ENCODE measurements at regions not wholly inside any gene's neighbourhood (a gene's known extent, or its start where the extent isn't known, plus 50 kb on each side); places are given as distances from the start of the nearest gene placed in this dataset.

DNA sequence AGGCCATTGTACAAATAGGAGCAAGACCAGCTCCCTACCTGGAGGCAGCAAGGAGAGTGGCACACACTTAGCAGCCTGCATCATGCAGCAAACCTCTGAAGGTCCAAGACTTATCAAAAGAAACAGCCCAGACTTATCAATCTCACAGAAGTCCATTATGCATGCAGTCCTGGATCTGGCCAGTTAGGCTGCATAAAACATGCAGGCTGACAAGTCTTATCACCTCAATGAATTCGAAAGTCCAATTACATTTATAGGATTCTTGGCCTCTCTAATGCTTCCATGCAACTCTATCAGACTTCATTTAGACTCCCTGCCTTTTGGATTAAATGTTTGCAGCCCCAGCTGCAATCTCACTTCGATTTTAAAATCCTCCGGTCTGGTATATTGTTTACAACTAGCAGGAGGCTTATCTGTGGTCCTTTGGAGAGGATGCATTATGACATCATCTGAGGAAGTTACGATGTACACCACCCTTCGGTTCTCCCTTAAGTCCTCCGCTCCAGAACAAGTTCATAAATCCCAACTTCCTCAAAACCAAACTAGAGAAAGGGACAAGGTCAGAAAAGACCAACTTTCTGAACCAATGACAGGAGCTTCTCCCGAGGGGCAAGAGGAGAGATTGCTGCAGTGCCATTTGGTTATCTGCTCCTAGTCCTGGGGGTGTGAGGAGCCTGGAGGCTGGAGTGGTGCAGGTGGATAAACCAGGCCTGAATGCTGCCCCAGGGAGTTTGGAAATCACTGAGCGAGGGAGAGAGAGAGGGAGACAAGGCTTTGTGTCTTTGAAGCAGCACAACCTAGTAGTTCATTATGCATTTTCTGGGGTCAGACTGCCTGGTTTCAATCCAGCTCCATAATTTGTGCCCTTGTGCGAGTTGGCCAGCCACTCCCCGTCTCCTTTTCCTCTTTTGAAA, 313.9 kb downstream of the TLE1 start:
- Mint-ChIP-seq H3K27ac (no peak overlapping the region), H3K9me3 (peaks cover 3% of the 10 kb centered on the region), H3K4me1 (no peaks in the 10 kb centered on the region), H3K4me3 (no peak overlapping the region), H3K36me3 (no peaks in the 10 kb centered on the region)
- ATAC-seq, result no peak
- no peak for DNase-seq (ENCODE audit: low spot score in 2 of 2)

DNA sequence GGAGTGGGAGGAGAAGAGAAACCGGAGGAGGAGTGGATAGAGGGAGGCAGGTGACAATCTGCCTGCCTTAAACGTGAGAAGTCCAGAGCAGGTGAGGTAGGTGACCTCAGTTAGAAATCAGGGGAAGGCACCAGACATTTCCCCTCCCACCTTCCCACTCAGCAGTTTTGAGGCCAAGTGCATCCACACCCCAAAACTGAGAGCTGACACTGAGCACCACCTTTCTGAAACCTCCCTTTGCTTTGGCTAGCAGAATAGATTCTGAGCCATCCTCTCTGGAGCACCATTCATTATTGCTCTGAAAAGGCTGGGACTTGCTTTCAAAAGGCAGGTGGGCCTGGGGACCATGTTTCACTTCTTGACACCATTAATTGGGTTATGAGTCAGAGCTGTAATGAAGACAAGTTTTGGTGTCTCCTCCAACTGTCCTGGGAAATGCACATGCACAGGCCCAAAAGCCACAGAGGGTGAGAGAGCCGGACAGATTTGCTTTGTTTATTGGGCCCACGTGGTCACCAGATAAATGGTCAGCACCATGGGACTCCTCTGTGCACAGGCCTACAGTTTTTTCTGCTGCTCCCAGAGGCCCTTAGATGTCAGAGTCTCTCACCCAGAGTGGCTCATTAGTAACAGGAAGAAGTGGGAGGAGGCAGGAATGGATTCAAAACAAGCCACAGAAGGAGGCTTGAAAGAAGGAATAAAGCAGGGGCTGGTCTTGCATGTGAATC, 314.7 kb downstream of the TLE1 start:
- Mint-ChIP-seq H3K36me3 (no peaks in the 10 kb centered on the region), H3K4me1 (no peaks in the 10 kb centered on the region), H3K9me3 (peaks cover 2% of the 10 kb centered on the region), H3K27ac (no peak overlapping the region), H3K4me3 (no peak overlapping the region)
- ATAC-seq (no peak), DNase-seq (ENCODE audit: low spot score in 2 of 2) (no peak)

DNA sequence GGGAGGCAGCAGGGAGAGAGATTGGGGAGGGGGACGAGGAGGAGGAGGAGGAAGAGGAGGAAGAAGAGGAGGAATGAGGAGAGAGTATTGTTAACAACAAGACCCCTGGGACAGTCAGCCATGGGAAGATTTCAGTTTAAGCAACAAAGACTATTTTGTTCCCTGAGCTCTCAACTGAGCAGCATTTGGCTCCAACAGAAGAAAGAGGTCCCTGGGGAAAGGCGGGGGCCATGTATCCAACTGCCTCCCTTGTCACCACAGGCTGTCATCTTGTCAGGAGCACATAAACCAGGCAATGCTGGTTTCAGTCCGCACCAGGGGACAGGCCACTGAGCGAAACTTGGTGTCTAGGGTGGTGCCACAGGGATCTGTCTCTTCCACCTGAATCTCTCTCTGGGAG, 316.1 kb downstream of the TLE1 start:
- Mint-ChIP-seq H3K4me1 (no peaks in the 10 kb centered on the region), H3K27ac (no peak overlapping the region), H3K4me3 (no peak overlapping the region), H3K36me3 (no peaks in the 10 kb centered on the region), H3K9me3 (no peaks in the 10 kb centered on the region)
- DNase-seq (ENCODE audit: low spot score in 2 of 2) (no peak), ATAC-seq (no peak)

DNA sequence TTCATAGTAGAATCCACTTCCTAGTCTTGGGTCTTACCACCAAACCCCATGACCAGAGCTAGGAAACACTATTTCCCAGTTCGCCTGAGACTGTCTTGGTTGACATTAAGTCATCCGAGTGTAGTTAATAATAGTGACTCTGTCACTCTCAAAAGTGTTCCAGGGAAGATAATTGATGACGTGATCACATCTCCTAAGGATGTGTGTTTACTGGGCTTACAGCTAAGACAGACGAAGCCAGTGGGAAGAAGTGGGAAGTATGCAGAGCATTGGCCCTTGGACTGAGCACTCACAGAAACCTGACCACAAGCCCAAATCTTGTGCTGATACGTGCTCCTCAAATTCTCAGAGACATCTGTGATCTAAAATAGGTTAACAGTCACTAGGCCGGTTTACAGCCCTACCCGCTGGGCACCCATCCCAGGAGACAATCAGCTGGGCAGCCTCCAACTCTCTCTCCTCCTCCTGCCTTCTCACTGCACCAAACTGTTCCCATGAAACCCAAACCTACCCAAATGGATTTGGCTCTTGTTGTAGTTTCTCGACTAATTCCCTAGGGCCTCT, 316.6 kb downstream of the TLE1 start:
- Mint-ChIP-seq H3K9me3 (no peaks in the 10 kb centered on the region), H3K36me3 (no peaks in the 10 kb centered on the region), H3K27ac (no peak overlapping the region), H3K4me1 (no peaks in the 10 kb centered on the region), H3K4me3 (no peak overlapping the region)
- no peak for ATAC-seq
- DNase-seq (ENCODE audit: low spot score in 2 of 2), result no peak

DNA sequence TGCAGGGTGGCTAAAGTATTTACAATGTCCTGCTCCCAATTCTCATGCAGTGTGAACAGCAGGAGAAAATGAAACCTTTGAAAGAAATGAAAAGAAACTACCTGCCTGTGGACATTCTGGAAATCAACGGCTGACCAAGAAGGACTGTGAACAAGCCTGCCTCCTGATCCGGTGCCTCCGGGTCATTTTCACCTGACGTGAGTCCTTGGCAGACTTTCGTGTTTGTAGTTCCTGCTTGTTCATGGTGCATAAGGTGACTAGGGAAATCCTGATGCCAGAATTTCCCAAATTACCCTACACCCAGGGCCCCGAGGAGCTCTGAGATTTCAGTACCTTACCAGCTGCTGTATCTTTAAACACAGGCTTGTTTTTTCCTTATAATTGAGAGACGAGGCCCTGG, 317.5 kb downstream of the TLE1 start:
- Mint-ChIP-seq H3K27ac (no peak overlapping the region), H3K4me3 (no peak overlapping the region), H3K4me1 (no peaks in the 10 kb centered on the region), H3K36me3 (no peaks in the 10 kb centered on the region), H3K9me3 (peaks cover 4% of the 10 kb centered on the region)
- no peak for ATAC-seq
- DNase-seq (ENCODE audit: low spot score in 2 of 2), result no peak

DNA sequence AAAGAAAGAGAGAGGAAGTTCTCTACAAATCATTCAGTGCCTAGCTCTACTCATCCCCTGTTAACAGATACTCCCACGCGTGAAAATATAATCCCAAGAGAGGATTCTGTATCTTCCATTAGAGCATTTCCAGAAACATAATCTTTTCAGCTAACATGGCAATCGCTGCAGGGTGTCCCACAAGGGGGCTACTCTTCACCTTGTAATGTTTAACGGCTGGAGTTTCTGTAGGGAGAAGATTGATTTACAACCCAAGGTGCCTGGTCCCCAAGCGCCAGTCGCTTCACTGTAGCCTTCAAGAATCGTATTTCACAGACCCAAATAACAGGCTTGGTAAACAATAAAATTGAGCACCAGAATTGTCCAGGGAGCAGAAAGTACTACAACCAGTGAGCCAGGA, 318.7 kb downstream of the TLE1 start:
- H3K4me3 Mint-ChIP-seq, result no peak overlapping the region
- H3K27ac Mint-ChIP-seq, result no peak overlapping the region
- ATAC-seq (no peak), DNase-seq (ENCODE audit: low spot score in 2 of 2) (no peak)
- no peaks in the 10 kb centered on the region for H3K4me1 Mint-ChIP-seq
- peaks cover 4% of the 10 kb centered on the region for H3K9me3 Mint-ChIP-seq
- H3K36me3 Mint-ChIP-seq, result no peaks in the 10 kb centered on the region

DNA sequence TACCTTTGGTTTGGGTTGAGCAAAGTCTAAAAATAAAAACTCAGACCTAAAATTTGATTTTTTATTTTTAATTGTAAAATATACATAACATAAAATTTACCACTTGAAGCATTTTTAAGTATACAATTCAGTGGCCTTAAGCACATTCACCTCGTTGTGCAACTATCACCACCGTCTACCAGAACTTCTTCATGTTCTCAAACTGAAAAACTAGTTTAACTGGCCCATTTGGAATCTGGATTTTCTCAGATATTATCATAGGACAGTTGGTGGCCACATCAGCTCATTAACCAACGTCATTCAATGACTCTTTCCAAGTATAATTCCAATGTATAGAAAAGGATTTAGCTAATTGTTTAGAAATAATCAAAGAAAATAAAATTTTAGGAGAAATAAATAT, 319.3 kb downstream of the TLE1 start:
- Mint-ChIP-seq H3K4me3 (no peak overlapping the region), H3K36me3 (no peaks in the 10 kb centered on the region), H3K27ac (no peak overlapping the region), H3K9me3 (peaks cover 4% of the 10 kb centered on the region), H3K4me1 (no peaks in the 10 kb centered on the region)
- DNase-seq (ENCODE audit: low spot score in 2 of 2), result no peak
- ATAC-seq, result no peak

DNA sequence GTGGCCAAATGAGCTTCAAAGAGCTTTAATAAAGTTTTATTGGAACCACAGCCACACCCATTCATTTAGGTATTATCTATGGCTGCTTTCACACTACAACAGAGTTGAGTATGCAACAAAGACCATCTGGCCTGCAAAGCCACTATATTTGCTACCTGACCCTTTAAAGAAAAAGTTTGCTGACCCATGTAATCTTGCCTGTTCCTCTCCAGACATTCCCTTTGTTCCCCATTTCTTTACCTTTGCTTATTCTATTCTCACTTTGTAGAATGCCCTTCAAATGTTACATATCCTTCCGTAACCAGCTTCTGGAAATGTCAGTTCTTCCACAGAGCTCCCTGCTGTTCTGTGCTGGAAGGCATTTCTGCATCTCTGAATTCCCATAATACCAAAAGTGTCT, 320.2 kb downstream of the TLE1 start:
- H3K4me3 Mint-ChIP-seq, result no peak overlapping the region
- ATAC-seq (no peak), DNase-seq (ENCODE audit: low spot score in 2 of 2) (no peak)
- H3K4me1 Mint-ChIP-seq, result no peaks in the 10 kb centered on the region
- H3K36me3 Mint-ChIP-seq, result no peaks in the 10 kb centered on the region
- no peak overlapping the region for H3K27ac Mint-ChIP-seq
- H3K9me3 Mint-ChIP-seq, result peaks cover 10% of the 10 kb centered on the region

DNA sequence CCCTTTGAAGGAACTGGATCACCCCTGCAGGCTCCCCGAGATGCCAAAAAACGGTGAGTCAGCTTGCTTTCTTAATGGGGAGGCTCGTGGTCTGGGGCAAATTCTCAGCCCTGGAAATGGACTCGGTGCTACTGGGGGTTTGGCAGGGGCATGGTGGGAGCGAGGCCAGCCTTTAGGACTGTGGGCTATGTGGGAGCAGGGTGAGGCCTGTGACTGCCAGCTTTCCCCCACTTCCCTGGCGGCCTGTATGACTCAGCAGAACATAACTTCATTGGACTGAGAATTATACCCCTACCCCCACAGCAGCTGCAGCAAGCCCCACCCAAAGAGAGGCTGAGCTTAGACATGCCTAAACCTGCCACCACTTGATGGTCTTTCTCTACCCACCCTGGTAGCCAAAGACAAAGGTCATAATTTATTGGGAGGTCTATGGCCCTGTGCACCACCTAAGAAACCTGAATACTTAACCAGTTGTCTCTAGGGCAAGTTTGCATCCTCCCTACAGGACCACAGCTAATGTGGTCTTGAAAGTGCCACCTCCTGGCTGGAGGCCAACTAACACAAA, 325.3 kb downstream of the TLE1 start:
- H3K27ac Mint-ChIP-seq, result no peak overlapping the region
- H3K36me3 Mint-ChIP-seq, result no peaks in the 10 kb centered on the region
- ATAC-seq (no peak), DNase-seq (ENCODE audit: low spot score in 2 of 2) (no peak)
- no peak overlapping the region for H3K4me3 Mint-ChIP-seq
- H3K9me3 Mint-ChIP-seq, result peaks cover 19% of the 10 kb centered on the region
- H3K4me1 Mint-ChIP-seq, result no peaks in the 10 kb centered on the region

DNA sequence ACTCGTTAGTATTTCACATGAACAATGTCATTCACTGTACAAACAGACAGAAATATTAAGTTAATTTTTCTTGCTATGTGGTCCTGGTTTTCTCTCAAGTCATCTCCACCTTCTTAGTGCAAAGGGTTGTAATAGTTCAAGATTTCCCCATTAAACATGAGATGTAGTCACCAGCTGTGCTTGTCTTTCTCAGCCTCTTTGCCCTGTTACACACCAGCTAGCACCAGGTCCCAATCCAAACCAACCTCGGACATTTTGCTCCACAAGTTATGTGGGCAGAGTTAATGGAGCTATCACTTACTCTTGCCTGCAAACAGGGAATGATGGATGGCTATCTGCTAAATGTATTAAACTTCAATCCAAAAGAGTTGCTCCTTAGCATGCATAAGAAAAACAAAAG, 328.1 kb downstream of the TLE1 start:
- DNase-seq (ENCODE audit: low spot score in 2 of 2), result no peak
- no peak overlapping the region for H3K4me3 Mint-ChIP-seq
- peaks cover 15% of the 10 kb centered on the region for H3K9me3 Mint-ChIP-seq
- no peak for ATAC-seq
- H3K4me1 Mint-ChIP-seq, result no peaks in the 10 kb centered on the region
- no peaks in the 10 kb centered on the region for H3K36me3 Mint-ChIP-seq
- no peak overlapping the region for H3K27ac Mint-ChIP-seq

DNA sequence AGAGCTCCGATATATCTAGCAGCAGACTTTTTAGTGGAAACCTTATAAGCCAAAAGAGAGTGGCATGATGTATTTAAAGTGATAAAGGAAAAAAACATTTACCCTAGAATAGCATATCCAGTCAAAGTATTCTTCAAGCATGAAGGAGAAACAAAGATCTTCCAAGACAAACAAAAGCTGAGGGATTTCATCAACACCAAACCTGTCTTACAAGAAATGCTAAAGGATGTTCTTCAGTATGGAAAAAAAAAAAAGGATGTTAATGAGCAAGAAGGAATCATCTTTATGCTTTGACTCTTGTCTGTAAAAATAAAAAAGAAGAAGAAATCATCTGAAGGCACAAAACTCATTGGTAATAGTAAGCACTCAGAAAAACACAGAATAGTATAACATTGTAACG, 338.2 kb downstream of the TLE1 start:
- no peak overlapping the region for H3K27ac Mint-ChIP-seq
- no peak for DNase-seq (ENCODE audit: low spot score in 2 of 2)

DNA sequence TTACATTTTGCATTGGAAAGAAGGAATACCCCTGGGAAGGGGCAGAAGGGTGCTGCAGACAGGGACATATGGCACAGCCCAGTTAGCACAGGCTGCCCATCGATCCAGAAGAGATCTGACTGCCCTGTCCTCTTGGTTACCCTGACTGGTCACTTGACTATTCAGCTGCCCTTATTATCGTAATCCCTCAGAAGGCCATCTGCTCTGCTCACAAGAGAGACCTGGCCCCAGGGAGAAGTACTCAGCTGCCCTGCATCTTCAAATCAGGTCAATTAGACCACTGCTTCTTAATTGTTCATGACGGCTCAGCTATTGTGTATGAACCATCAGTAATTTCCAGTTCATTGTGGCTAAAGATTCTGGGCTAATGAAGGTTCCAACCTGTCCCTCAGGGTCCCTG, 345.0 kb downstream of the TLE1 start:
- Mint-ChIP-seq H3K4me3 (no peak overlapping the region), H3K4me1 (no peaks in the 10 kb centered on the region), H3K27ac (no peak overlapping the region), H3K9me3 (peaks cover 2% of the 10 kb centered on the region), H3K36me3 (no peaks in the 10 kb centered on the region)
- DNase-seq (ENCODE audit: low spot score in 2 of 2) (no peak), ATAC-seq (no peak)

More for the DNA sequence above, 338.2 kb downstream of the TLE1 start:
- Mint-ChIP-seq H3K36me3 (no peaks in the 10 kb centered on the region), H3K4me1 (no peaks in the 10 kb centered on the region), H3K4me3 (no peak overlapping the region), H3K9me3 (peaks cover 3% of the 10 kb centered on the region)
- ATAC-seq, result no peak

DNA sequence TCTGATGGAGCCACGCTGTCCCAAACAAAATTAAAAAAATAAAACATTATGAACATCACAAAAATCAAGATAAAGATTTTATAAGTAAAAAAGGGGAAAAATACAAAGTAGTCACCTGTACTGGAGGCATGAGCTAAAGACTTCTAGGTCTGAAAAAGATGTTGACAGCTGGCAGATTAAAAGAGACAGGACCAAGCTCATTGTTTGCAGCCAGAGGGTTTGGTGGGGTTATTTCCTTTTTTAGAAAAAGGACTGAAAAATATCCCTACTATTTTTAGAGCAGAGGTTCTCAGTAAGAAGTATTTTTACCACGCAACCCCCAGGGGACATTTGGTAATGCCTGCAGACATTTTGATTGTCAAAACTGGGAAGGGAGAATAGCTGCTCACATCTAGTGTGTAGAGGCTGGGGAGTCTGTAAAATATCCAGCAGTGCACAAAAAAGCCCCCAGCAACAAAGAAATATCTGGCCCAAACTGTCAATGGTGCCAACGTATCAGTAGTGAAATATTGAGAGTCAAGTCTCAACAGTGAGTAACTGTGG, 353.4 kb downstream of the TLE1 start:
- Mint-ChIP-seq H3K4me3 (no peak overlapping the region), H3K4me1 (no peaks in the 10 kb centered on the region), H3K9me3 (peaks cover 27% of the 10 kb centered on the region), H3K36me3 (no peaks in the 10 kb centered on the region), H3K27ac (no peak overlapping the region)
- no peak for DNase-seq (ENCODE audit: low spot score in 2 of 2)
- ATAC-seq, result no peak

DNA sequence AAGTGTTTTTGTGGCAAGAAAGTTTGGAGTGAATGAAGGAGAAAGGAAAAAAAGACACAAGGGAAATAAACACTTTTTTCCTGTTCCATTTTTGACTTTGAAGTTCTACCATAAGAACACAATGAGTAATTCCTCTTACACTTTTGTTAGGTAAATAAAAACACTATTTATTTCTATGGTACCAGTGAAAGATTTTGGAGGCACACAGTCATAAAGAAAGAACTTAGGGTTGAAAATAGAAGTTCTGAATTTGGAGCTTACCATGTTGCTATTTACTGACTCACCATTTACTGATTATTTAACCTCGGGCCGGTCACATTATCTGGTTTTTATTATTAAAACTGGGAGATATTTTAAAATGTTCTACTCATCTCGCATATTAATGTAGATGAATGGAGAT, 367.8 kb downstream of the TLE1 start:
- Mint-ChIP-seq H3K36me3 (no peaks in the 10 kb centered on the region), H3K4me1 (no peaks in the 10 kb centered on the region), H3K9me3 (peaks cover 21% of the 10 kb centered on the region), H3K4me3 (no peak overlapping the region), H3K27ac (no peak overlapping the region)
- DNase-seq (ENCODE audit: low spot score in 2 of 2) (no peak), ATAC-seq (no peak)

DNA sequence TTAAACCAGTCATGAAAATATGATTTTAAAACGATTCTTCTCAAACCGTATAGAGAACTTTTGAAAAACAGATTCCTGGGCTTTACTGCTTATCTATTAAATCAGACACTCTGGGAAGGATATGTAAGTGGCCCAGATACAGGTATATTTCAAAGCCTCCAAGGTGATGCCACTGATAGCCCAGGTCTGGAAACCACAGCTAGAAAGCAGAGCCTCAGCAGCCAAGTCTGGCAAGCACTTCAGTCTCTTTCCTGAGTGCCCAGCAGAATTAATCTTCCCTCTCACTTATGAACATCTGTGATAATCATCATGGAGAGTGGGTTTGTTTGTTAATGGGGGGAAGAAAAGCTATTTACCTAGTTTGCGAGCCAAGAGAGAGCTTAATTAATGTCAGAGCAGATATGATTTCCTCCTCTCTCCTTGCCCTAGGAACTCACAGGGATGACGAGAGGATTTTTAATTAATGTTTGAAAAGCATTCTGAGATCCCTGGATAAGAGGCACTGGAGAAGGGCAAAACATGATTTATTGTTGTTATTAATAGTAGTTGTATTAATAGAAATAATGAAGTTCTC, 368.4 kb downstream of the TLE1 start:
- Mint-ChIP-seq H3K4me1 (no peaks in the 10 kb centered on the region), H3K9me3 (peaks cover 20% of the 10 kb centered on the region), H3K4me3 (no peak overlapping the region), H3K36me3 (no peaks in the 10 kb centered on the region), H3K27ac (no peak overlapping the region)
- DNase-seq (ENCODE audit: low spot score in 2 of 2), result no peak
- no peak for ATAC-seq

Data from stimulated activated effector memory CD8-positive, alpha-beta T cell treated with anti-CD3 and anti-CD28 coated beads, Interleukin-12 subunit alpha, Interleukin-12 subunit beta, amount 100 ng/mL, for 72 hours (primary cell).